ENCODE measurements at regions not wholly inside any gene's neighbourhood (a gene's known extent, or its start where the extent isn't known, plus 50 kb on each side); places are given as distances from the start of the nearest gene placed in this dataset.

GRCh38 chr12:123066384-123066710 lies 84.5 kb downstream of the PITPNM2 start:
- dilution Hi-C loops (cut with MboI; ENCODE audit: extremely low pct_ligation_motif_present, low sequenced_read_pairs) (no loop called here), intact Hi-C loops (cut with micrococcal nuclease) (no loop called here)
- no peaks in the 10 kb centered on the region for H3K36me3 ChIP-seq (ENCODE audit: control insufficient read depth in 2 of 2, extremely low read depth in 1 of 2, insufficient read depth in 2 of 2, low read length in 2 of 2)
- H4K20me1 ChIP-seq (replicated peaks; ENCODE audit: control insufficient read depth, extremely low read depth, insufficient read depth, low read length): no peaks in the 10 kb centered on the region
- H3K9ac ChIP-seq (replicated peaks; ENCODE audit: extremely low read depth, insufficient read depth, low read length): no peak overlapping the region
- no peak overlapping the region for H3K27ac ChIP-seq (ENCODE audit: insufficient read depth, low read depth, low read length)
- POLR2A ChIA-PET: no interaction called here
- H3K4me3 ChIP-seq (replicated peaks in 1 of 3; ENCODE audit: insufficient read depth in 1 of 3, low read depth in 1 of 3, low read length in 3 of 3): no peak overlapping the region
- BruUV-seq (replicated peaks): no TSS peak
- H2AFZ ChIP-seq (ENCODE audit: low read depth, low read length): no peak overlapping the region
- H3K4me2 ChIP-seq (ENCODE audit: insufficient read depth, low read length): no peak overlapping the region
- no peak for DNase-seq (ENCODE audit: low read depth, low spot score)
- H3K9me3 ChIP-seq (replicated peaks; ENCODE audit: control insufficient read depth, insufficient read depth, low read length): no peaks in the 10 kb centered on the region
- no peaks in the 10 kb centered on the region for H3K9me1 ChIP-seq (replicated peaks; ENCODE audit: control insufficient read depth, extremely low read depth, insufficient read depth, low read length)
- no peaks in the 10 kb centered on the region for H3K27me3 ChIP-seq (ENCODE audit: control insufficient read depth in 2 of 2, insufficient read depth in 2 of 2, low read length in 2 of 2)
- FAIRE-seq: no peak
- no peaks in the 10 kb centered on the region for H3K79me2 ChIP-seq (ENCODE audit: control insufficient read depth, insufficient read depth, low read length)
- CTCF ChIA-PET: interaction anchor here (1.1 kb wide), 1 partner anchor 24 kb away, joined by 3 read pairs; no protein-coding TSS in a partner anchor
- H3K4me1 ChIP-seq (ENCODE audit: control insufficient read depth, extremely low read depth, insufficient read depth, low read length): peaks cover 9% of the 10 kb centered on the region
- TF ChIP-seq CTCF (IDR thresholded peaks at IDR 0.05; ENCODE audit: extremely low read depth in 1 of 2, insufficient read depth in 1 of 2, low read depth in 1 of 2, low read length in 2 of 2): no peak
- TF ChIP-seq EZH2 (IDR thresholded peaks at IDR 0.05; ENCODE audit: borderline replicate concordance, low read depth, low read length, severe bottlenecking): no peak
- no peak for TF ChIP-seq MYC (IDR thresholded peaks at IDR 0.05; ENCODE audit: low read depth, low read length)
- TF ChIP-seq FOS (IDR thresholded peaks at IDR 0.05; ENCODE audit: borderline replicate concordance, insufficient read depth, low read length): no peak
- no peak for TF ChIP-seq MAX (IDR thresholded peaks at IDR 0.05; ENCODE audit: insufficient read depth, insufficient read length)
- TF ChIP-seq POLR2A (IDR thresholded peaks at IDR 0.05; ENCODE audit: low read depth, low read length): no peak
- no peak for TF ChIP-seq POLR2AphosphoS5 (IDR thresholded peaks at IDR 0.05; ENCODE audit: insufficient read depth, low read depth, low read length)
- no peak for TF ChIP-seq GATA2 (IDR thresholded peaks at IDR 0.05; ENCODE audit: insufficient read depth, insufficient read length, low read depth, low read length)
- TF ChIP-seq JUN (IDR thresholded peaks at IDR 0.05; ENCODE audit: borderline replicate concordance, insufficient read depth, insufficient read length, low read depth): no peak

All from endothelial cell of umbilical vein (primary cell).